GM19025 (cell line): ENCODE measurements at regions not wholly inside any gene's neighbourhood (a gene's known extent, or its start where the extent isn't known, plus 50 kb on each side); places are given as distances from the start of the nearest gene placed in this dataset.

Experiments
- ATAC-seq: cut with Tn5 transposase; IDR thresholded peaks from one replicate; pipeline ENCODE4 v1.9.1; 2021; ENCODE audit warnings: mild to moderate bottlenecking, low read depth, moderate library complexity; ENCODE audit not compliant: unreplicated experiment

DNA sequence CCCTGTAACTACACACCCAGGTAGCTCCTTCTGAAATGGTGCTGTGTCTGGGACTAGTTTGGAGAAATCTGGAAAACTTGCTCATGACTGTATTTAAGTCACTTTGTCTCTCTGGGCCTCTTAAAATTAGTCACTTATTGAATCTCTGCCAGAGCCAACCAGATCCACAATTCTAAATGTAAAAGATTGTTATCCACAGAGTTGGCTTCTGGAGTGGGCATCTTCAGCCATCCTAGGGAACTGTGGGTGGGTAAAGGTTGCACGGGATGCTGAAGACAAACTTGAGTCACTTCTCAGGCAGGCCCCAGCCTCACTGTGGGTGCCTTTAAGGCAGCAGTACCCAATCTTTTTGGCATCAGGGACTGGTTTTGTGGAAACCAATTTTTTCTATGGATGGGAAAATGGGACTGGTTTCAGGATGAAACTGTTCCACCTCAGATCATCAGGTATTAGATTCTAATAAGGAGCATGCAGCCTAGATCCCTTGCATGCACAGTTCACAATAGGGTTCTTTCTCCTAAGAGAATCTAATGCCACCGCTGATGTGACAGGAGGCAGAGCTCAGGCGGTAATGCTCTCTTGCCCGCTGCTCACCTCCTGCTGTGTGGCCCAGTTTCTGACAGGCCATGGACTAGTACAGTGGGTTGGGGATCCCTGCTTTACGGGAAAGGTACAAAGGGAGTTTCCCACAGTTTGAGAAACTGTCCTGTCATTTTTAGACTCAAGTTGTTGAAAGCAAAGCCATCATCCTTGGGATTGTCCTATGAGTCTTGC lies 98.3 kb upstream of the SPRED2 start:
- ATAC-seq = no peak

DNA sequence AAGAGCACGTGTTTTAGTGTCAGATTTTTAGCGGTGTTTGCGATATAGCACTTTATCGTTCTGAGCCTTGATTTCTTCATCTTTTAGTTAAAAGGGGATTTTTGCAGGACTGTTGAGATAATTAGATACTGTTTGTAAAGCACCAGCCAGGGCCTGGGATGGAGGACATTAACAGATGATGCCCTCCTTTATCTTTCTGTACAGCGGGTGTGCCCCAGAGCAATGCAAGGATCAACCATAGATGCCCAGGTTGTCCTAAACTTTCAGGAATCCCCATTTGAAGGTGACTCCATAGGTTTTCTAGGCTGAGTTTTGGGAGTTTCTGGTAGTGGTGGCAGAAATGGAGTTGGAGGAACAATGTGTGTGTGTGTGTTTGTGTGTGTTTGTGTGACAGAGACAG lies 97.0 kb upstream of the SPRED2 start:
- no peak for ATAC-seq

DNA sequence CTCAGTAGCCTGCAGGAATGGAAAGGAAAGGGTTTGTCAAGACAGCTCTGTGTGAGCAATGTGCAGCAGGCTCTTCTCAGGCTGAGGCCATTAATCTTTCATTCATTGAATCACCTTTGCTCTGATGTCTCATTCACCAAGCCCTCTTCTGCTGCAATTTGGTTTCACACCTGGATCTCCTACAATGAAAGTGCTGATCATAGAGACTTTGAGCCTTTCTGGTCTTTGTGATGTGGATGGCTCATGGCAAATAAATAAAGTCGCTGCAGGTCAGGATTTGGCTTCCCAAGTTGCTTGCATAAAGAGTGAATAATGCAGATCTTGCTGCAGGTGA lies 95.8 kb upstream of the SPRED2 start:
- ATAC-seq = no peak

DNA sequence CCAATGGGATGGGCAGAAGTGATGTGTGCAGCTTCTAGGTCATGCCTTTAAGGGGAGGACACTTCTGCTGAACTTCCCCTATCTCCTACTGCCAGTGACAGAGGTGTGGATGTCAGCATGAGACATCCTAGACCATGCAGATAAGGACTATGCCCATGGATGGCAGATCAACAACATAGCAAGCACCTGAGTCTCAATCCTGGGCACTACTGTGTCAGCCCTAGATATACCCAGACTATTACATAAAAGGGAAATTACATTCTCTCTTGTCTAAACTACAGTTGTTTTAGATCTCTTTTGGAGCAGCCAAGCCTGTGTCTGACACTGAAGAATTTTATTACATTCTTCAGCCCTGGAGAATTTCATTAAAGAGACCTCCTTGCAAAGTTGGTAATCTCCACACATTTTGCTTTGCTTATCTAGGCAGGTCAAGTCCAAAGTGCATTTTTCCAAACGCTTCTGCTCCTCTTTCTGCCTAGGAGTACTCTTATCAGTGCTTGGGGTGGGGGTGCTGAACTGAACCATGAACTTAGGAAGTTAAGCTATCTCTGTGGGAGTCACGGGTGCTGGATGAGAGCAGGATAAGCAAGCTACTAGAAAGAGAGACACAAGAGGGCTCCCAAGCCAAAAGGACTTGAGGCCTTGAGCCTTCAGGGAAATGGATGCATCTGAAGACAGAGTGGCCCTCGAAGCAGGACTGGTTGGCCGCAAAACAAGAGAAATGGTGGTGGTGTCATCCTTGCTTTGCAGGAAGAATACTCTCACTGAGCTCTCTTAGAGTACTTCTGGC lies 95.2 kb upstream of the SPRED2 start:
- no peak for ATAC-seq

DNA sequence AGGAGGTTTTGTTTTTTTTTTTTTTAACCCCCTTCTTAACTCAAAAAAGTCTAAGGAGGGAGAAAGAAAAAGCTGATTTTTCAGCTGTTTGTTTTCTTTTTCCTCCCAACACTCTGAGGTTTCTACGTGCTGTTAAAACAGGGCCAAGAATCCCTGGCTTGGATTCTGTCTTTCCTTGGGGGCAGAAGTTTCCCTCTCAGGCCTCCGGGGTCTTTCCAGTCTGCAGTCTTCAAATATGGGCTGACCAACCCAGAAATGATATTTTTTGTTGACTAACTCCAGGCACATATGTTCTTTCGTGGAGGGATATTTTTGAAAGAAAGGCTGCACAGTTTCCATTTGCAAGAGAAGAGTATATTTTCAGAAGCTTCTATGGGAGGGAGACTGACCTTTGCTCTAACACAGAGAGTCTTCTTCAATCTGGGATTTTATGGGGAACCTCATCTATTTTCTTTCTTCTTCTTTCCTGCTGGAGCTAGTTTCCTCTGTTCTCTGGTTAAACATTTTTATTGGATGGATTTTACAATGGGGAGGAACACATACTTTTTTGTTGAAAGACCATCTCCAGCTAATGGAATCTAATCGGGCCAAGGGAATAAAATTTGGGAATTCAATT lies 93.3 kb upstream of the SPRED2 start:
- no peak for ATAC-seq

DNA sequence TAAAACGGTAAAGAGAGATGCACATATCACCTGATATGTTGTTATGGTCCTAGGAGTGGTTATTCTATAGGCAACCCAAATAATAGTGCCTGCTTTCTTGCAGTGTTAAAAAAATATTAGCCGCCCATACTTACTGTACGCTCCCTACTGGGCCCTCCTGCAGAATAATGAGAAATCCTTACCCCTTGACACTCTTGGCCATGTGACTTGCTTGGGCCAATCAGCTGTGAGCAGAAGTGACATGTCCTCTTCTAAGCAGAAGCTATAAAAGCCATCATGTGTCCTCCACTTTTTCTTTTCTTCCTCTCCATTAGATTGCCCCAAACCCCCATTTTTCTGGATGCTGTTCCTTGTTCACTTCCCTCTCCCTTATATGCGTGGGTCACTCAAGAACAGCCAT lies 90.5 kb upstream of the SPRED2 start:
- ATAC-seq = no peak

DNA sequence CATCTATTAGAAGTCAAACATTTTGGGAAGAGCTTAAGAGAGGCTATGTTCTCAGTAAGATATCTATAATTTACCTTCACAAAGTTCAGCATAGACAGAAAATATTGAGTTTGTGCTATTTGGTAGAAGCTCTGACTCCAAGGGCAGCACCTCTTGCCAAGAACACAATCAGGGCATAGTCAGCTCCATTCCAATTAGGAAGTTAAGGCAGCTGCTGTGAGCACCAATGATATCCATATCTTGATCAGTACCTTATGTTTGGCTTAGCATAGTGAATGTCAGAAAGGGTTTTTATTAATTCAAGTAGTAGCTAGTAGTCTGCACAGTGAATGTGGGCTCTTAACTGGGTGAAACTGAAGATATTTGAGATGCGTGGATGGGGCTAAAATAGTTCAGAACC lies 86.4 kb upstream of the SPRED2 start:
- no peak for ATAC-seq

DNA sequence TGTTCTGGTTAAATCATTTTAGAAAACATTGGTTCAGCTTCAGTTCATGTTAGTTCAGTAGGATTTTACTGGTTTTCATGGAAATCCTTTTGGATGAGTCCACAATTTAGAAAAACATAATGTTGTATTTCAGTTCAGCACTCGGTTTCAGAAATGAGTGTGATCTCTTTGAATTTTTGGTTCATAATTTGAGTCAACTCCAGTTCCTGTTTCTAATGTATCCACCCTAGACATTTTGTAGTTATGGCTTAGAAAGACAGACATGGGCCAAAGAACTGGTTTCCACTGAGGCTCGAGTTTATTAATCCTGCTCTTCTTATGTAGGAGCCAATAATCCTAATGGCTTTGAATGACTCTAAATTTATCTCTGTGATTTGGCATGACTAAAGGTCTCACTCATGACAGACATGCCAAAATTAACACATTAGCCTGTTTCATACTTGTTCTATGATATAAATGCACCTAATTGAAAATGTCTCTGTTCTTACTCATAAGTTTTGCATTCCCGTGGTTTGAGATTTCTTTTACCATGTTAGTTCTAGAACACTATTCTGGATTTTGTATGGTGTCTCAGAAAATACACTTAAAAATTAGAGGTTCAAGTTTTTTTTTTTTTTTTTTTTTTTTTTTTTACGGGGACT lies 82.3 kb upstream of the SPRED2 start:
- no peak for ATAC-seq

DNA sequence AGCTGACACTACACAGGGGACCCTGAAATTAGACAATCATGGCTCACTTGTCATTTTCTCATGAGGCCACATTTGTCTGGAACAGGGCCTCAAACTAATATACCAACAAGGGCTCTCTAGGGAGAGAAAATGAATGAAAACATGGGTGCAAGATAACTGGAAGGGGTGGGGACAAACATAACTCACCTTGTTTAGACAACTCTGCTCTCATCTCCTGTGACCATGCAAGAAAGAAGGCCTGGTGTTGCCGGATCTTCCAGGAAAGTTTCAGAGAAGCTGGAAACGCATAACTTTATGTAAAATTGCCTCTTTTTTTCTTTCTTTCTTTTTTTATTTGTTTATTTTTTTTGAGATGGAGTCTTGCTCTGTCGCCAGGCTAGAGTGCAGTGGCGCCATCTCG lies 80.4 kb upstream of the SPRED2 start:
- no peak for ATAC-seq

DNA sequence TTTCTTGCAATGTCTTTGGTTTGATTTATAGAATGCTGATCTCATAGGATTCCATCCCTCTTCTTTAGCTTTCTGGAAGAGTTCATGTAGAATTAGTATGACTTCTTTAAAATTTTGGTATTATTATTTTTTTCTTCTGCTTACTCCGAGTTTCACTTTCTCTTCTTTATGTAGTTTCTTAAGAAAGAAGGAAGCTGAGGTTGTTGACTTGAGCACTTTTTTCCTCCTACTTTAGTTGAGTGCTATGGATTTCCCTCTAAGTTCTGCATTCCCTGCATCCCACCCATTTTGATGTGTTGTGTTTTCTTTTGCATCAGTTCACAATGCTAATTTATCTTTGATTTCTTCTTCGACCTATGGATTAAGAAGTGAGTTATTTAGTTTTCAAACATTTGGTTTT lies 78.9 kb upstream of the SPRED2 start:
- ATAC-seq = no peak

DNA sequence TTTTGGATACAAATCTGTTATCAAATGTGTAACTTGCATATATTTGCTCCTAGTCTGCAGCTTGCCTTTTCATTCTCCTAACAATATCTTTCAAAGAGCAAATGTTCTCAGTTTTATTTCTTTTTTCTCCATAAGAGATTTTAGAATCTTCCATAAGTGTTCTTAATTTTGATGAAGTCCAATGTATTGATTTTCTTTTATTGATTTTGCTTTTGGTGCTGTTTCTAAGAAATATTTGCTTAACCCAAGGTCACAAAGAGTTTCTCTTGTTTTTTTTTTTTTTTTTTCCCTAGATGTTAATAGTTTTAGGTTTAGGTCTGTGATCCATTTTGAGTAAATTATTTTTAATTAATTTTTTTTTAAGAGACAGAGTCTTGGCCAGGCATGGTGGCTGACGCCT lies 75.8 kb upstream of the SPRED2 start:
- ATAC-seq = no peak

DNA sequence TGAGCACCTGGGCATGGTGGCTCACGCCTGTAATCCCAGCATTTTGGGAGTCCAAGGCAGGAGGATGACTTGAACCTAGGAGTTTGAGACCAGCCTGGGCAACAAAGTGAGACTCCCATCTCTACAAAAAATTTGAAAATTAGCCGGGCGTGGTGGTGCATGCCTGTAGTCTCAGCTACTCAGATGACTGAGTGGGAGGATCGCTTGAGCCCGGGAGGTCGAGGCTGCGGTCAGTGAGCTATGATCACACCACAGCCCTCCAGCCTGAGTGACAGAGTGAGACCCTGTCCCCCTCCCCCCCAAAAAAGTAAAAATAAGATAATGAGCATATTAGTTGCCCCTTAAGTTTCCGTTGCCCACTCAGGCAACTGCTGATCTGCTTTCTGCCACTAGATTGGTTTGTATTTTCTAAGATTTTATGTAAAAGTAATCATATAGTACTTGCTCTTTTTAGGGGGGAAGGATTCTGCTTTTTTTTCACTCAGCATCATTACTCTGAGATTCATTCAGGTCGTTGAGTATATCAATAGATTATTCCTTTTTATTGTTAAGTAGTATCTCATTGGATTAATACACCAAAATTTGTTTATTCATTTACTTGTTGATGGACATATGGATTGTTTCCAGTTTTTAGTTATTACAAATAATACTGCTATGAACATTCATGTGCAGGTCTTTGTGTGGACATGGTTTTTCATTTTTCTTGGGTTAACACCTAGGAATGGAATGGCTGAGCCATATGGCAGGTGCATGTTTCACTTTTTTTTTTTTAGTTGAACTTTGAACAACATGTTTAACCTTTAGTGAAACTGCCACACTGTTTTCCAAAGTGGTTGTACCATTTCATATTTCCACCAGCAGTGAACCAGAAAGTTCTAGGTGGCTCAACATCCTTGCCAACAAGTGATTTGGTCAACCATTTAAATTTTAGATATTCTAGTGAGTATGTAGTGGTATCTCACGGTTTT lies 75.0 kb upstream of the SPRED2 start:
- no peak for ATAC-seq

DNA sequence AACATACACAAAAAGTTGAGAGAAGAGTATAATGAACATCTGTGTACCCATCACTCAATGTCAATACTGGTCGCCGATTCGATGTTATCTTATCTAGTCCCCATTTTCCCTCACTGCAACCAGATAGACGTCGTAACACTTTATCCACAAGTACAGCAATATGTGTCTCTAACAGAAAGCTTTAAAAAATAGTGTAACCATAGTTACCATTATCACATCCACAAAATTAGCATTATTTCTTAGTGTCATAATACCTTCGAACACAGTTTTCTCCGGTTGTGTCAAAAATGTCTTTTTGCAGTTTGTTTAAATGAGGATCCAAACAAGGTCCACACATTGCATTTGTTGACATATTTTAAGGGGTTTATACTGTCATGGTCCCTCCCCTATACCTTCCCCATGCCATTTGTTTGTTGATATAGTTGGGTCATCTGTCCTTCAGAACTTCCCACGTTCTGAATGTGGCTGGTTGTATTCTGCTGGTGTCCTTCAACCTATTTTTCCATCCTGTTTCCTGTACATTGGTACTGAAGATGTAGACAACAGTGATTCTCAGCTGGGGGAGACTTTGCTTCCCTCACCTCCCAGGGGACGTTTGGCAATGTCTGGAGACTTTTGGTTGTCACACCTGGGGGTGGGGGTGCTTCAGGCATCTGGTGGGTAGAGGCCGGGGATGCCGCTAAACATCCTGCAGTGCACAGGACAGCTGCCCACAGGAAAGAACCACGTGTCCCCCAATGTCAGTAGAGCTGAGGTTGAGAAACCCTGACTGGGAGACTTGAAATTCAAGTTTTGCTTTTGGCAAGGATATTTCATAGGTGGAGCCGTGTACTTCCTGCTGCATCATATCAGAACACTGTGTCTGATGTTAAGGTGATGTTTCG lies 72.7 kb upstream of the SPRED2 start:
- no peak for ATAC-seq

DNA sequence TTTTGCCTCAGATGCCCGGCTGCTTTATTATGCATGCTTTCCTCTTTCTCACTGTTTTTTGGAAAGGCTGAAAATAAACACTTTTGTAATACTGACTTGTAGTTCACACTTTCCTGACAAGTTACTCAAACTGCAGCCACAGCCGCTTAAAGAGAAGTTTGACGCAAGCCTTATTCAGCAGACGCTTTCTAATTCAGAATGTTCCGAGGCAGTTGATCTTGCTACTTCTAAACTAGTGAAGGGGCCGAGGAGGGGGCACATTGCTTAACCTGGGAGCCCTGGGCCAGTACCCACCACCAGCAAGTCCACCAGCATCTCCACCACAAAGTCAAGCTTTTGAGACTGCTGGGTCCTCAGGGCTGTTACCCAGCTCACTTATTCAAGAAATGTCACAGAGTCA lies 71.8 kb upstream of the SPRED2 start:
- ATAC-seq = no peak

DNA sequence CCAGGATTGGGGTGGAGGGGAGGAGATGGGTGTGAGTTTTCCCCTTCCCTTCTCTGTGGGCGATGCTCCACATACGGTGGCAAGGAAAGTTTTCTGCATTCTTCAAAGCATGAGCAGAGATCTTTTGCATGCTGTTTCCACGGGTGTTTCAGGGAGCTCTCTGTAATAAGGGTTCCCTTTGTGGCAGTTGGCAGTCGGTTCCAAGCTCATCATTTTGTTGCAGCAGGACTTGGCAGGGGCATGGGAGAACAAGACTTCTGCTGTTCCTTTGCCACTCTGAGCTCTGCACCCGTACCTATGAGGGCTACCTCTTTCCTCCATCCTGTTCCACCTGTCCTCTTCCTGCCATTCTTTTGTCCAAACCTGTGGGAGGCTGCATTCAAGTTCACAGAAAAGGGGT lies 71.3 kb upstream of the SPRED2 start:
- no peak for ATAC-seq

DNA sequence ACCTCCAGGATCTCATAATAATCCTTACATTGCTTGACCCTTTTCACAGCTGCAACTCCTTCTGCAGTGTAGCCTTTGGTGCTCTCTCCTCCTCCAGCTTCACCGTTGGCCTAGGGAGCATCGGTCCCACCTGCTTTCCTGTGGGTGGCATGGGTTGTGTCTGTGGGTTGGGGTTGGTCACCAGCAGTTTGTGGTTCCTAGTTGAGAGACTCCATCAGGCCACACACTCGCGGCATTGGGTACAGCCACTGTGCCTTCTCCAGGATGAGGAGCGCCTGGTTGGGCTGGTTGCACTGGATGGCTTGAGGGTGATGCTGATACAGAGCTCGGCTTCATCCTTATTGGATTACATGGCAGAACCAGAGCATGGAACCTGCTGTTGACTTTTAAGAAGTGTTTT lies 69.4 kb upstream of the SPRED2 start:
- ATAC-seq = no peak

DNA sequence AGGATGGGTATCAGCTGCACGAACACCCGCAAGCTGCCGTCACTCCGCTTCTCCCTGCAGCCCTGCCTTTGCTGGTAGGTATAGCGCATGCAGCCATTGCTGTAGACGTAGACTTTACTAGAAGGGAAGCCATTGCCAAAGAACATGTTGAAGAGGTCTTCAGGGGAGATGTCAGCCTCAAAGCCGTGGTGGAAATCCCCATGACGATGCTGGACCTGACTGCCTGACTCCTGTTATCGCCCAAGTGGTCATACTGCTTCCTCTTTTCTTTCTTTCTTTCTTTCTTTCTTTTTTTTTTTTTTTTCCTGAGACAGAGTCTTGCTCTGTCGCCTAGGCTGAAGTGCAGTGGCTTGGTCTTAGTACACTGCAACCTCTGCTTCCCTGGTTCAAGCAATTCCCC lies 68.7 kb upstream of the SPRED2 start:
- peak; percentile 45 for ATAC-seq

DNA sequence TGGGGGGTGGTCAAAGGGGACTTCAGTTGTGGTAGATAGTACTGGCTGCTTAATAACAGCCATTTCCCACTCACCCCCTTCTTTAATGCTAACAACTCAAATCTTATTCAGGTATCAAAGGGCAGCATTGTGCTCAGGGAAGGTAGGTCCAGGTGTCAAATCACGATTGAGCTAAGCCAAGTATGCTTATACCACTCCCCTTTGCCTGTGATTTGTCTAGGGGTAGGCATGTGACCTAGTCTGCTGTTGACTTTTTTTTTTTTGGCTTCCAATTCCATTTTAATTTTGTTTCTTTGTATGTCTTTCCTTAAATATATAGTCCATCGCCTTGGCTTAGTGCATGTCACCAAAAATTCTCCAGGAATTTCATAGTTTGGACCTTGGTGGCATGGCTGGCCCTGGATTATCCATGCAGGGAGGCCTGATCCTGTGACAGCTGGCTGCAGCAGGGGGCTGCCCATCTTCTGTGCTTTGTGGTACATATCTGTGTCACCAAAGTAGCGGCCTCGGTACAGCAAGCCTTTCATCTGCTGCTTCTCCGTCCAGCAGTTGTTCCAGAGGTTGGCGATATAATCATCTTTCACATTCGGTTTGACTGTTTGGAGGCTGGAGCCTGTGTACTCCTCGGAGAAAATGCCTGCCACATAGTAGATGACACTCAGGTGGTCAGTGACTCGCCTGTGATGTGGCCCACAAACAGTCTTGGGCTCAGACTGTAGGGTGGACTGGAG lies 68.1 kb upstream of the SPRED2 start:
- ATAC-seq = peak; percentile 62

DNA sequence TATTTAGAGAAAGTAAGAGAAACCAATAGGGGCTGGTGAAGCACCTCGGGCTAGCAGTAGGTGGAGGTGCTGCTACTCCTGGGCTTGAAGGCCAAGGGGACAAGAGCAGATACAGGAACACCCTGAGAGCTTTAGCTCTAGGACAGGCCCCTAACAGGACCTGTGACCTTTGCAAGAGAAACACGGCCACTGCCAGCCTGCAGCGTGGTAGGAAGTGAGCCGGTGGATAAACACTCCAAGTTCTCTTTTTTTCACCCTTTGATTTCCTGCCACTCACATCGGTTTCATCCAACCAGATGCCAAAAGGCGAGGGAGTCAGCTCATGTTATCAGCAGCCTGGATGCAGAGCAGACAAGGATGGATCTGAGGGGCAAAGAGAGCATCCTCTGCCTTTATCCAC lies 66.8 kb upstream of the SPRED2 start:
- no peak for ATAC-seq
